H1 (cell line): ENCODE measurements at regions not wholly inside any gene's neighbourhood (a gene's known extent, or its start where the extent isn't known, plus 50 kb on each side); places are given as distances from the start of the nearest gene placed in this dataset.

ENCODE experiments used
- CTCF ChIA-PET: fragments of 300-600 bp; sonication (Branson Sonifier 250); formaldehyde crosslinking; loops from one replicate; lab custom pipeline; 2021; ENCODE audit not compliant: partially characterized antibody; lab: Charles Lee
- POLR2A ChIA-PET: fragments of 300-600 bp; sonication (Branson Sonifier 250); formaldehyde crosslinking; loops from one replicate; lab custom pipeline; 2021; ENCODE audit warnings: inconsistent platforms; ENCODE audit not compliant: partially characterized antibody; lab: Charles Lee
- DNase-seq, 2 experiments: peaks; one replicate each; pipeline versions ENCODE4 v3.0.0 to v3.0.0-alpha.2; 2010 to 2022; ENCODE audit warnings: low spot score in 2 of 2, low read depth in 1 of 2, mixed read lengths in 1 of 2
- FAIRE-seq: peaks from 2 replicates; lab custom pipeline; 2011; peaks lifted over from hg19 to GRCh38; lab: Jason Lieb, UNC
- H2AFZ ChIP-seq: 2 replicates; pipeline ENCODE4 v1.8.1; 2012; ENCODE audit warnings: low read length, inconsistent platforms
- H2AK5ac ChIP-seq: 2 replicates; pipeline ENCODE4 v1.6.1; 2013; ENCODE audit warnings: low read depth, low read length
- H2BK120ac ChIP-seq: replicated peaks from 2 replicates; pipeline ENCODE3; 2013; ENCODE audit warnings: low read depth, low read length, inconsistent platforms
- H2BK12ac ChIP-seq: 2 replicates; pipeline ENCODE4 v1.6.1; 2013; ENCODE audit warnings: low read depth, low read length
- H2BK15ac ChIP-seq: 2 replicates; pipeline ENCODE4 v1.6.1; 2013; ENCODE audit warnings: low read length
- H2BK20ac ChIP-seq: 2 replicates; pipeline ENCODE4 v1.6.1; 2013; ENCODE audit warnings: low read length
- H2BK5ac ChIP-seq: 2 replicates; pipeline ENCODE4 v1.6.1; 2013; ENCODE audit warnings: low read depth, low read length
- H3K14ac ChIP-seq: 2 replicates; pipeline ENCODE4 v1.6.1; 2013; ENCODE audit warnings: inconsistent platforms; ENCODE audit not compliant: insufficient read length
- H3K18ac ChIP-seq: 2 replicates; pipeline ENCODE4 v1.6.1; 2013; ENCODE audit warnings: low read length; ENCODE audit errors: extremely low read depth
- H3K23ac ChIP-seq: 2 replicates; pipeline ENCODE4 v1.6.1; 2013; ENCODE audit warnings: inconsistent platforms; ENCODE audit not compliant: insufficient read length
- H3K23me2 ChIP-seq: 2 replicates; pipeline ENCODE4 v1.6.1; 2013; ENCODE audit warnings: low read depth, low read length
- H3K27ac ChIP-seq: 2 replicates; pipeline ENCODE4 v1.6.1; 2011; ENCODE audit warnings: low read depth, low read length, inconsistent platforms
- H3K27me3 ChIP-seq, 4 experiments: replicated peaks in 1 of 4; 1 replicate in 1 of 4; 2 replicates in 3 of 4; pipeline versions ENCODE4 v1.6.1 to v1.8.1; 2011 to 2013; ENCODE audit warnings: low read length in 3 of 4, mild to moderate bottlenecking in 3 of 4, inconsistent platforms in 2 of 4, mixed read lengths in 2 of 4, moderate library complexity in 1 of 4; ENCODE audit not compliant: control insufficient read depth in 3 of 4, insufficient read depth in 3 of 4; ENCODE audit errors: extremely low read depth in 1 of 4
- H3K36me3 ChIP-seq, 4 experiments: 2 replicates each; pipeline versions ENCODE4 v1.6.1 to v1.8.1; 2011 to 2013; ENCODE audit warnings: mild to moderate bottlenecking in 4 of 4, low read length in 3 of 4, moderate library complexity in 2 of 4, control low read depth in 1 of 4, inconsistent platforms in 1 of 4; ENCODE audit not compliant: insufficient read depth in 4 of 4, control insufficient read depth in 2 of 4
- H3K4ac ChIP-seq: replicated peaks from 2 replicates; pipeline ENCODE3; 2013; ENCODE audit warnings: low read length, low read depth, mixed read lengths, inconsistent platforms; ENCODE audit not compliant: insufficient read length
- H3K4me1 ChIP-seq, 4 experiments: replicated peaks in 1 of 4; 1 replicate in 1 of 4; 2 replicates in 3 of 4; pipeline versions ENCODE4 v1.6.1 to v1.8.1; 2011 to 2013; ENCODE audit warnings: low read length in 3 of 4, inconsistent platforms in 2 of 4, mixed read lengths in 1 of 4; ENCODE audit not compliant: insufficient read depth in 4 of 4, control insufficient read depth in 3 of 4
- H3K4me2 ChIP-seq, 2 experiments: 2 replicates each; pipeline versions ENCODE4 v1.6.1 to v1.8.1; 2011 to 2013; ENCODE audit warnings: low read depth in 2 of 2, low read length in 2 of 2, control low read depth in 1 of 2, inconsistent platforms in 1 of 2, mild to moderate bottlenecking in 1 of 2; ENCODE audit not compliant: insufficient read depth in 1 of 2
- H3K4me3 ChIP-seq, 4 experiments: fragments of 200-600, 300-600 bp in 1 of 4; sonication (generic), shearing (Covaris generic), sonication (Bioruptor Twin) in 1 of 4; 2 replicates each; pipeline versions ENCODE4 v1.5.1 to v1.8.1; 2011 to 2016; ENCODE audit warnings: low read length in 4 of 4, low read depth in 3 of 4, control low read depth in 2 of 4, inconsistent platforms in 2 of 4, mild to moderate bottlenecking in 2 of 4, mixed read lengths in 1 of 4, moderate library complexity in 1 of 4; ENCODE audit not compliant: insufficient read depth in 2 of 4; ENCODE audit errors: extremely low read depth in 1 of 4
- H3K56ac ChIP-seq: replicated peaks from 2 replicates; pipeline ENCODE3; 2013; ENCODE audit warnings: low read depth, mild to moderate bottlenecking, mixed read lengths, low read length, inconsistent platforms; ENCODE audit not compliant: insufficient read length
- H3K79me1 ChIP-seq: 2 replicates; pipeline ENCODE4 v1.6.1; 2013; ENCODE audit warnings: low read depth, low read length, control low read depth
- H3K79me2 ChIP-seq, 2 experiments: 2 replicates each; pipeline versions ENCODE4 v1.6.1 to v1.8.1; 2012 to 2013; ENCODE audit warnings: low read length in 2 of 2, mild to moderate bottlenecking in 2 of 2, inconsistent platforms in 1 of 2; ENCODE audit not compliant: insufficient read depth in 2 of 2, control insufficient read depth in 1 of 2
- H3K9ac ChIP-seq, 4 experiments: replicated peaks in 1 of 4; 1 replicate in 1 of 4; 2 replicates in 3 of 4; pipeline versions ENCODE4 v1.6.1 to v1.8.1; 2011 to 2013; ENCODE audit warnings: low read depth in 3 of 4, low read length in 3 of 4, control low read depth in 2 of 4, mild to moderate bottlenecking in 2 of 4, moderate library complexity in 2 of 4, inconsistent platforms in 1 of 4; ENCODE audit errors: extremely low read depth in 1 of 4
- H3K9me3 ChIP-seq, 2 experiments: 2 replicates each; pipeline versions ENCODE4 v1.6.1 to v1.8.1; 2012 to 2013; ENCODE audit warnings: mild to moderate bottlenecking in 2 of 2, moderate library complexity in 2 of 2, control low read depth in 1 of 2, inconsistent platforms in 1 of 2, low read depth in 1 of 2, low read length in 1 of 2, mixed read lengths in 1 of 2; ENCODE audit not compliant: insufficient read depth in 2 of 2
- H4K20me1 ChIP-seq, 2 experiments: replicated peaks in 1 of 2; 2 replicates each; pipeline versions ENCODE3 to v1.8.1; 2011 to 2013; ENCODE audit warnings: inconsistent platforms in 2 of 2, low read length in 2 of 2, mild to moderate bottlenecking in 1 of 2; ENCODE audit not compliant: insufficient read depth in 2 of 2, control insufficient read depth in 1 of 2
- H4K5ac ChIP-seq: 2 replicates; pipeline ENCODE4 v1.6.1; 2013; ENCODE audit warnings: low read length, low read depth, mixed read lengths, inconsistent platforms; ENCODE audit not compliant: insufficient read length
- H4K8ac ChIP-seq: 2 replicates; pipeline ENCODE4 v1.8.0; 2013; ENCODE audit warnings: mild to moderate bottlenecking, moderate library complexity, low read length, inconsistent platforms; ENCODE audit not compliant: insufficient read depth; ENCODE audit errors: extremely low read depth
- H4K91ac ChIP-seq: replicated peaks from 2 replicates; pipeline ENCODE3; 2013; ENCODE audit warnings: low read length, mixed read lengths, inconsistent platforms; ENCODE audit not compliant: insufficient read length
- CHD2 ChIP-seq: IDR thresholded peaks from 2 replicates; pipeline ENCODE4 v1.6.1; 2012; ENCODE audit warnings: low read length, improper control_type of control experiment
- NRF1 ChIP-seq: IDR thresholded peaks from 2 replicates; pipeline ENCODE4 v1.6.1; 2011; ENCODE audit warnings: mild to moderate bottlenecking, low read depth, low read length, improper control_type of control experiment
- SIRT6 ChIP-seq: IDR thresholded peaks from one replicate; pipeline ENCODE4 v1.7.1; 2012; ENCODE audit warnings: low read length, inconsistent platforms
- SUZ12 ChIP-seq: fragments of 200-600 bp; sonication (generic); IDR thresholded peaks from 2 replicates; pipeline ENCODE4 v1.6.1; 2012; ENCODE audit warnings: mild to moderate bottlenecking, inconsistent platforms, low read length, moderate library complexity, mixed read lengths
- TAF7 ChIP-seq: optimal IDR thresholded peaks from 2 replicates; pipeline ENCODE3; 2011; ENCODE audit warnings: low read depth, mild to moderate bottlenecking, inconsistent platforms, low read length, moderate library complexity, borderline replicate concordance
- WGBS, 2 experiments: shearing (Covaris generic) in 1 of 2; methylation state at CpG; one replicate each; pipeline versions ENCODE4 v1.1.6 to v1.1.7; 2013 to 2015; ENCODE audit warnings: low lambda C conversion rate in 2 of 2, mixed read lengths in 2 of 2, inconsistent platforms in 1 of 2, low coverage in 1 of 2, missing lambda C conversion rate in 1 of 2; ENCODE audit not compliant: insufficient replicate concordance in 2 of 2, insufficient coverage in 1 of 2, insufficient read length in 1 of 2; ENCODE audit errors: extremely low coverage in 1 of 2, missing lambda C conversion rate in 1 of 2; 5-methylcytosine and 5-hydroxymethylcytosine counted together
- TF ChIP-seq, protein P1 (sequence below): IDR thresholded peaks from 2 replicates; pipeline ENCODE4 v1.6.1; 2012; ENCODE audit warnings: low read length, inconsistent platforms

DNA sequence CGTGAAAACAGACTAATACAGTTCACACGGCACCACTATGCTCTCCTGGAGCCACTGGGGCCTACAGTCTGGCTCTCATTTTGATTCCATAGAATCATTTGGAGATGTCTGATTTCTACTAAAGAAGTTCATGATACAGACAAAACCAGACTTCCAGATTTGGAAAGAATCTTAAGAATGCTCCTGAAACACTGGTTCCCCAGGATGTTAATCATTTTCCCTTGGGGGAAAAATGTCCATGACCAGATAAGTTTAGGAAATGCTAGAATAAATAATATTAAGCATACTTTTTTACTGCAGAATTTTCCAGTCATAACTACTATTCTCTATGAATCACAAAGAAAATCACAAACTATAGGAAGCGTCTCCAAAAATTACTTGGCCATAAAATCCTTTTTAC is 63.0 kb upstream of the RGS7 start:
- no peak overlapping the region for H3K14ac ChIP-seq
- H2AFZ ChIP-seq = no peak overlapping the region
- H3K23ac ChIP-seq = no peak overlapping the region
- H4K5ac ChIP-seq = no peak overlapping the region
- 93% methylated on average over 3 of the region's 3 CpGs; no CpG with 5 or more reads in 1 of the 2 experiments for WGBS, 2 experiments
- H3K27ac ChIP-seq = no peak overlapping the region
- no peak overlapping the region for H3K4me2 ChIP-seq
- no peak for DNase-seq
- no peak overlapping the region for H2BK120ac ChIP-seq
- H3K23me2 ChIP-seq = peaks cover 7% of the 10 kb centered on the region; the same call in 1 of the 2 replicates
- H3K18ac ChIP-seq = no peak overlapping the region
- H4K8ac ChIP-seq = no peak overlapping the region
- TF ChIP-seq SUZ12 (no peak), CHD2 (no peak), TAF7 (no peak), SIRT6 (no peak), NRF1 (no peak)
- TF ChIP-seq, protein P1, sequence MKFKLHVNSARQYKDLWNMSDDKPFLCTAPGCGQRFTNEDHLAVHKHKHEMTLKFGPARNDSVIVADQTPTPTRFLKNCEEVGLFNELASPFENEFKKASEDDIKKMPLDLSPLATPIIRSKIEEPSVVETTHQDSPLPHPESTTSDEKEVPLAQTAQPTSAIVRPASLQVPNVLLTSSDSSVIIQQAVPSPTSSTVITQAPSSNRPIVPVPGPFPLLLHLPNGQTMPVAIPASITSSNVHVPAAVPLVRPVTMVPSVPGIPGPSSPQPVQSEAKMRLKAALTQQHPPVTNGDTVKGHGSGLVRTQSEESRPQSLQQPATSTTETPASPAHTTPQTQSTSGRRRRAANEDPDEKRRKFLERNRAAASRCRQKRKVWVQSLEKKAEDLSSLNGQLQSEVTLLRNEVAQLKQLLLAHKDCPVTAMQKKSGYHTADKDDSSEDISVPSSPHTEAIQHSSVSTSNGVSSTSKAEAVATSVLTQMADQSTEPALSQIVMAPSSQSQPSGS = no peak
- no peak overlapping the region for H3K56ac ChIP-seq
- peaks cover 0 to 6% (median 1%) of the 10 kb centered on the region in 4 experiments; a peak in 2 of 7 replicates for H3K4me1 ChIP-seq
- H2BK15ac ChIP-seq = no peak overlapping the region
- no peaks in the 10 kb centered on the region for H3K79me2 ChIP-seq
- H3K79me1 ChIP-seq = no peaks in the 10 kb centered on the region
- H4K91ac ChIP-seq = no peak overlapping the region
- no peak overlapping the region for H2BK20ac ChIP-seq
- H3K4ac ChIP-seq = no peak overlapping the region
- peaks cover 0 to 12% (median 6%) of the 10 kb centered on the region in 4 experiments; a peak in 4 of 7 replicates for H3K27me3 ChIP-seq
- no peak overlapping the region for H2BK5ac ChIP-seq
- H2BK12ac ChIP-seq = no peak overlapping the region
- H3K9me3 ChIP-seq = no peaks in the 10 kb centered on the region
- H3K9ac ChIP-seq = no peak overlapping the region
- CTCF ChIA-PET = no interaction called here
- POLR2A ChIA-PET = no interaction called here
- H3K4me3 ChIP-seq = no peak overlapping the region
- no peak for FAIRE-seq
- H3K36me3 ChIP-seq = no peaks in the 10 kb centered on the region
- no peaks in the 10 kb centered on the region for H4K20me1 ChIP-seq
- no peak overlapping the region for H2AK5ac ChIP-seq
